ENCODE measurements at regions not wholly inside any gene's neighbourhood (a gene's known extent, or its start where the extent isn't known, plus 50 kb on each side); places are given as distances from the start of the nearest gene placed in this dataset.

GRCh38 chr4:53777244-53777984, 186.1 kb upstream of the LNX1 start:
- TF ChIP-seq POLR2AphosphoS5 (IDR thresholded peaks at IDR 0.05; ENCODE audit: low read depth, low read length), result no peak
- TF ChIP-seq EZH2 (IDR thresholded peaks at IDR 0.05), result no peak
- no peak for TF ChIP-seq FOSL1 (IDR thresholded peaks at IDR 0.05; ENCODE audit: low read depth)
- no peak for TF ChIP-seq CTCF (IDR thresholded peaks at IDR 0.05 in 2 of 3, conservative IDR thresholded peaks at IDR 0.05 in 1 of 3; ENCODE audit: borderline replicate concordance in 1 of 3, insufficient read depth in 1 of 3, low read depth in 2 of 3, low read length in 2 of 3)
- TF ChIP-seq CBX3 (IDR thresholded peaks at IDR 0.05; ENCODE audit: low read depth), result no peak
- TF ChIP-seq JUND (IDR thresholded peaks at IDR 0.05), result no peak
- no peak for TF ChIP-seq TCF7L2 (IDR thresholded peaks at IDR 0.05; ENCODE audit: borderline replicate concordance, extremely low read depth, insufficient read depth, insufficient read length)
- no peak for TF ChIP-seq ZFX (IDR thresholded peaks at IDR 0.05)
- TF ChIP-seq REST (IDR thresholded peaks at IDR 0.05; ENCODE audit: low read depth), result no peak
- no peak for TF ChIP-seq ELF1 (IDR thresholded peaks at IDR 0.05; ENCODE audit: borderline replicate concordance, low read depth)
- no peak for TF ChIP-seq SP1 (IDR thresholded peaks at IDR 0.05; ENCODE audit: low read depth)
- no peak for TF ChIP-seq YY1 (IDR thresholded peaks at IDR 0.05; ENCODE audit: extremely low read depth, insufficient replicate concordance, low read depth, low read length)
- TF ChIP-seq EGR1 (IDR thresholded peaks at IDR 0.05; ENCODE audit: low read depth), result no peak
- no peak for TF ChIP-seq POLR2A (IDR thresholded peaks at IDR 0.05; ENCODE audit: borderline replicate concordance, extremely low read depth, insufficient read depth, insufficient read length)
- no peak for ATAC-seq
- Histone ChIP-seq H3K9ac (ENCODE audit: low read length) (no peak overlapping the region), H4K20me1 (ENCODE audit: insufficient read depth) (no peaks in the 10 kb centered on the region), H2AFZ (ENCODE audit: low read depth, low read length, poor library complexity, severe bottlenecking) (no peak overlapping the region), H3K4me3 (replicated peaks in 1 of 2; ENCODE audit: low read depth in 1 of 2, low read length in 2 of 2) (no peak overlapping the region), H3K27me3 (ENCODE audit: insufficient read depth, low read length) (peaks cover 34% of the 10 kb centered on the region), H3K4me2 (ENCODE audit: low read length) (no peak overlapping the region), H3K36me3 (ENCODE audit: control insufficient read depth in 1 of 2, insufficient read depth in 2 of 2, low read length in 2 of 2) (no peaks in the 10 kb centered on the region), H3K4me1 (ENCODE audit: control insufficient read depth in 1 of 2, insufficient read depth in 2 of 2, low read length in 2 of 2) (no peaks in the 10 kb centered on the region), H3K9me3 (ENCODE audit: control insufficient read depth in 1 of 2, insufficient read depth in 1 of 2, low read depth in 1 of 2, low read length in 2 of 2) (no peaks in the 10 kb centered on the region), H3K9me2 (ENCODE audit: insufficient read depth) (no peaks in the 10 kb centered on the region), H3K27ac (ENCODE audit: low read depth, low read length) (no peak overlapping the region), H3K79me2 (ENCODE audit: insufficient read depth, low read length) (no peaks in the 10 kb centered on the region)
- BruUV-seq (replicated peaks), result no TSS peak
- CTCF ChIA-PET, result no interaction called here
- intact Hi-C loops (cut with micrococcal nuclease), result no loop called here
- RAD21 ChIA-PET (ENCODE audit: low non-redundant PET in 1 of 2, low total read pairs in 2 of 2, uncharacterized antibody in 2 of 2, unreplicated experiment in 2 of 2), result no interaction called here
- no peak for DNase-seq (ENCODE audit: low read depth, low spot score)
- POLR2A ChIA-PET, result no interaction called here

Data from HCT116 (cell line).